GM12891 (cell line): ENCODE measurements at regions not wholly inside any gene's neighbourhood (a gene's known extent, or its start where the extent isn't known, plus 50 kb on each side); places are given as distances from the start of the nearest gene placed in this dataset.

Experiments used
- PAX5 ChIP-seq: IDR thresholded peaks from 2 replicates; pipeline ENCODE4 v1.6.1; 2011; ENCODE audit warnings: low read length, moderate library complexity, mild to moderate bottlenecking; ENCODE audit not compliant: insufficient read depth, severe bottlenecking
- POLR2A ChIP-seq: IDR thresholded peaks from 2 replicates; pipeline ENCODE4 v1.6.1; 2011; ENCODE audit warnings: low read depth, low read length, control low read depth
- POLR2AphosphoS5 ChIP-seq: IDR thresholded peaks from 2 replicates; pipeline ENCODE4 v1.6.1; 2011; ENCODE audit warnings: low read depth, low read length, control low read depth
- SPI1 ChIP-seq: IDR thresholded peaks from 2 replicates; pipeline ENCODE4 v1.6.1; 2011; ENCODE audit warnings: low read depth, low read length, control low read depth

GRCh38 chr2:239522740-239523119 is 121.9 kb upstream of the HDAC4 start:
- TF ChIP-seq SPI1 (no peak), POLR2AphosphoS5 (no peak), POLR2A (no peak), PAX5 (no peak)
